OCI-LY3 (cell line): ENCODE measurements at regions not wholly inside any gene's neighbourhood (a gene's known extent, or its start where the extent isn't known, plus 50 kb on each side); places are given as distances from the start of the nearest gene placed in this dataset.

Experiments
- H2AFZ ChIP-seq: fragments of 200-600, 300-600 bp; shearing (Covaris generic); 2 replicates; pipeline ENCODE4 v1.6.0; 2014; ENCODE audit warnings: antibody characterized with exemption, low read depth, low read length
- H3K27ac ChIP-seq: fragments of 200-600, 300-600 bp; sonication (generic); 2 replicates; pipeline ENCODE4 v1.5.1; 2014; ENCODE audit warnings: mild to moderate bottlenecking, low read length, moderate library complexity, mixed read lengths
- H3K27me3 ChIP-seq: fragments of 200-600, 300-600 bp; sonication (generic); 2 replicates; pipeline ENCODE4 v1.6.1; 2014; ENCODE audit warnings: low read depth, low read length, mixed read lengths
- H3K36me3 ChIP-seq: fragments of 200-600, 300-600 bp; sonication (generic); replicated peaks from 2 replicates; pipeline ENCODE3; 2014; ENCODE audit warnings: low read depth, low read length, mixed read lengths
- H3K4me1 ChIP-seq: fragments of 300-600, 200-600 bp; sonication (generic); 2 replicates; pipeline ENCODE4 v1.6.1; 2014; ENCODE audit warnings: low read length, mixed read lengths
- H3K4me2 ChIP-seq: fragments of 200-600, 300-600 bp; sonication (generic); 2 replicates; pipeline ENCODE4 v1.6.1; 2014; ENCODE audit warnings: low read length, mixed read lengths
- H3K4me3 ChIP-seq: fragments of 300-600, 200-600 bp; sonication (generic); 2 replicates; pipeline ENCODE4 v1.5.1; 2014; ENCODE audit warnings: antibody characterized with exemption, mild to moderate bottlenecking, low read length, moderate library complexity
- H3K79me2 ChIP-seq: fragments of 300-600, 200-600 bp; shearing (Covaris generic); 2 replicates; pipeline ENCODE4 v1.6.1; 2014; ENCODE audit warnings: mild to moderate bottlenecking, low read length, mixed read lengths
- H3K9ac ChIP-seq: fragments of 300-600, 200-600 bp; shearing (Covaris generic); 2 replicates; pipeline ENCODE4 v1.6.0; 2014; ENCODE audit warnings: mild to moderate bottlenecking, low read length, moderate library complexity
- H3K9me3 ChIP-seq: fragments of 200-600, 300-600 bp; shearing (Covaris generic); 2 replicates; pipeline ENCODE4 v1.6.1; 2014; ENCODE audit warnings: low read length, mixed read lengths; ENCODE audit not compliant: insufficient read depth
- H4K20me1 ChIP-seq: fragments of 200-600, 300-600 bp; sonication (generic); 2 replicates; pipeline ENCODE4 v1.6.1; 2016; ENCODE audit warnings: low read length, mixed read lengths; ENCODE audit not compliant: insufficient read depth
- CTCF ChIP-seq: fragments of 200-600, 300-600 bp; sonication (generic); IDR thresholded peaks from 2 replicates; pipeline ENCODE4 v1.5.1; 2014; ENCODE audit warnings: antibody characterized with exemption, low read length, low read depth
- EZH2phosphoT487 ChIP-seq: fragments of 200-600 bp; shearing (Covaris generic); IDR thresholded peaks from 2 replicates; pipeline ENCODE4 v1.6.1; 2018; ENCODE audit warnings: antibody characterized with exemption, mixed run types, low read depth

GRCh38 chr3:5523125-5523524, 335.6 kb downstream of the EDEM1 start:
- Histone ChIP-seq H3K9ac (no peak overlapping the region), H3K27ac (no peak overlapping the region), H3K4me1 (peaks cover 12% of the 10 kb centered on the region), H3K79me2 (no peaks in the 10 kb centered on the region), H3K4me3 (no peak overlapping the region), H3K9me3 (no peaks in the 10 kb centered on the region), H3K27me3 (peaks cover 10% of the 10 kb centered on the region), H3K4me2 (no peak overlapping the region), H4K20me1 (no peaks in the 10 kb centered on the region), H2AFZ (no peak overlapping the region), H3K36me3 (no peaks in the 10 kb centered on the region)
- TF ChIP-seq EZH2phosphoT487 (no peak), CTCF (no peak)

GRCh38 chr3:5531039-5531438, 343.5 kb downstream of the EDEM1 start:
- Histone ChIP-seq H3K4me1 (no peaks in the 10 kb centered on the region), H3K4me3 (no peak overlapping the region), H3K9me3 (no peaks in the 10 kb centered on the region), H2AFZ (no peak overlapping the region), H3K36me3 (no peaks in the 10 kb centered on the region), H3K27me3 (peaks cover 21% of the 10 kb centered on the region; the same call in 1 of the 2 replicates), H3K79me2 (no peaks in the 10 kb centered on the region), H3K27ac (no peak overlapping the region), H4K20me1 (no peaks in the 10 kb centered on the region), H3K4me2 (no peak overlapping the region), H3K9ac (no peak overlapping the region)
- TF ChIP-seq CTCF (no peak), EZH2phosphoT487 (no peak)

GRCh38 chr3:5531741-5532290, 344.3 kb downstream of the EDEM1 start:
- peaks cover 21% of the 10 kb centered on the region; the same call in 1 of the 2 replicates for H3K27me3 ChIP-seq
- no peak overlapping the region for H3K4me2 ChIP-seq
- no peaks in the 10 kb centered on the region for H3K79me2 ChIP-seq
- no peak overlapping the region for H3K4me3 ChIP-seq
- no peaks in the 10 kb centered on the region for H4K20me1 ChIP-seq
- no peak overlapping the region for H3K9ac ChIP-seq
- H2AFZ ChIP-seq = no peak overlapping the region
- H3K4me1 ChIP-seq = no peaks in the 10 kb centered on the region
- no peaks in the 10 kb centered on the region for H3K36me3 ChIP-seq
- no peak overlapping the region for H3K27ac ChIP-seq
- TF ChIP-seq EZH2phosphoT487 = no peak
- no peak for TF ChIP-seq CTCF
- no peaks in the 10 kb centered on the region for H3K9me3 ChIP-seq

GRCh38 chr3:5540532-5540931, 353.0 kb downstream of the EDEM1 start:
- TF ChIP-seq EZH2phosphoT487 (no peak), CTCF (no peak)
- H3K4me3 ChIP-seq = no peak overlapping the region
- no peak overlapping the region for H3K4me2 ChIP-seq
- H3K27me3 ChIP-seq = 0 out of 2 replicates have a peak, but pooled peaks cover 4% of the 10 kb centered on the region
- H3K9me3 ChIP-seq = peaks cover 4% of the 10 kb centered on the region; the same call in 1 of the 2 replicates
- H3K27ac ChIP-seq = no peak overlapping the region
- no peaks in the 10 kb centered on the region for H3K4me1 ChIP-seq
- H4K20me1 ChIP-seq = no peaks in the 10 kb centered on the region
- H3K36me3 ChIP-seq = no peaks in the 10 kb centered on the region
- no peak overlapping the region for H3K9ac ChIP-seq
- no peaks in the 10 kb centered on the region for H3K79me2 ChIP-seq
- H2AFZ ChIP-seq = no peak overlapping the region
